HepG2 (cell line): ENCODE measurements at regions not wholly inside any gene's neighbourhood (a gene's known extent, or its start where the extent isn't known, plus 50 kb on each side); places are given as distances from the start of the nearest gene placed in this dataset.

ENCODE experiments used
- AHR ChIP-seq: IDR thresholded peaks from 2 replicates; pipeline ENCODE4 v1.6.1; 2018; ENCODE audit warnings: missing genetic modification reagents, missing compliant biosample characterization
- BRD4 ChIP-seq: sonication (generic); formaldehyde crosslinking; IDR thresholded peaks from 2 replicates; pipeline ENCODE4 v1.4.0; 2020; ENCODE audit warnings: missing genetic modification reagents
- DNMT1 ChIP-seq: sonication (generic); formaldehyde crosslinking; IDR thresholded peaks from 2 replicates; pipeline ENCODE4 v1.5.1; 2020; ENCODE audit warnings: mild to moderate bottlenecking, missing genetic modification reagents
- ELF1 ChIP-seq: sonication (generic); formaldehyde crosslinking; IDR thresholded peaks from 2 replicates; pipeline ENCODE4 v1.4.0; 2020; ENCODE audit warnings: missing genetic modification reagents
- ETV5 ChIP-seq: IDR thresholded peaks from 2 replicates; pipeline ENCODE4 v1.6.1; 2018; ENCODE audit warnings: missing biosample characterization, missing genetic modification reagents, inconsistent platforms, borderline replicate concordance
- MNT ChIP-seq: fragments of 450-650 bp; IDR thresholded peaks from 2 replicates; pipeline ENCODE4 v1.6.1; 2016
- SMAD9 ChIP-seq: sonication (generic); formaldehyde crosslinking; IDR thresholded peaks from 2 replicates; pipeline ENCODE4 v1.5.1; 2020; ENCODE audit warnings: mild to moderate bottlenecking, missing genetic modification reagents
- SP140L ChIP-seq: sonication (generic); formaldehyde crosslinking; IDR thresholded peaks from 2 replicates; pipeline ENCODE4 v1.4.0; 2020; ENCODE audit warnings: missing genetic modification reagents, borderline replicate concordance
- TERF1 ChIP-seq: sonication (generic); formaldehyde crosslinking; IDR thresholded peaks from 2 replicates; pipeline ENCODE4 v1.8.0; 2022; ENCODE audit warnings: mild to moderate bottlenecking, missing genetic modification reagents, moderate library complexity
- ZBTB10 ChIP-seq: sonication (generic); formaldehyde crosslinking; IDR thresholded peaks from 2 replicates; pipeline ENCODE4 v1.4.0; 2020; ENCODE audit warnings: missing genetic modification reagents, borderline replicate concordance
- ZBTB8A ChIP-seq: sonication (generic); formaldehyde crosslinking; IDR thresholded peaks from 2 replicates; pipeline ENCODE4 v1.4.0; 2020; ENCODE audit warnings: mild to moderate bottlenecking, low read depth, missing genetic modification reagents, borderline replicate concordance
- ZHX2 ChIP-seq, 2 experiments: sonication (generic) in 1 of 2; formaldehyde crosslinking in 1 of 2; IDR thresholded peaks; 2 replicates each; pipeline versions ENCODE4 v1.6.1 to v1.9.0; 2014 to 2022; ENCODE audit warnings: antibody characterized with exemption in 1 of 2, borderline replicate concordance in 1 of 2, inconsistent platforms in 1 of 2, low read depth in 1 of 2, missing genetic modification reagents in 1 of 2
- ZNF207 ChIP-seq: fragments of 450-650 bp; IDR thresholded peaks from 2 replicates; pipeline ENCODE4 v1.6.1; 2016; ENCODE audit warnings: antibody characterized with exemption, borderline replicate concordance
- ZNF30 ChIP-seq: sonication (generic); formaldehyde crosslinking; IDR thresholded peaks from 2 replicates; pipeline ENCODE4 v1.5.0; 2020; ENCODE audit warnings: mild to moderate bottlenecking, missing genetic modification reagents
- ZNF724P ChIP-seq: sonication (generic); formaldehyde crosslinking; IDR thresholded peaks from 2 replicates; pipeline ENCODE4 v1.8.0; 2022; ENCODE audit warnings: missing genetic modification reagents, borderline replicate concordance
- ZNF775 ChIP-seq: sonication (generic); formaldehyde crosslinking; IDR thresholded peaks from 2 replicates; pipeline ENCODE4 v1.4.0; 2020; ENCODE audit warnings: missing genetic modification reagents, mild to moderate bottlenecking, moderate library complexity, borderline replicate concordance

- TF ChIP-seq DNMT1 (peak; percentile 86; the same call in 1 of the 2 replicates), ZBTB10 (CRISPR knock-in tag) (peak; percentile 93; the same call in 1 of the 2 replicates), MNT (no peak), ZNF724P (CRISPR knock-in tag) (peak; percentile 93), ZNF207 (no peak), ZHX2 (IDR thresholded peaks at IDR 0.05; ENCODE audit: low read depth) (no peak), ZHX2 (CRISPR knock-in tag; IDR thresholded peaks at IDR 0.05; ENCODE audit: borderline replicate concordance) (peak; percentile 85; the same call in 1 of the 2 replicates), SP140L (CRISPR knock-in tag) (no peak), BRD4 (CRISPR knock-in tag) (peak; percentile 90), ZNF775 (CRISPR knock-in tag) (no peak; the same call in 1 of the 2 replicates), ELF1 (peak; percentile 91), AHR (no peak), ZNF30 (CRISPR knock-in tag) (no peak), SMAD9 (CRISPR knock-in tag) (no peak), TERF1 (CRISPR knock-in tag) (0 out of 2 replicates have a peak, but pooled peaks have one; percentile 46), ZBTB8A (CRISPR knock-in tag) (no peak), ETV5 (CRISPR knock-in tag) (peak; percentile 84)
These were observed 172.8 kb upstream of the ZNF267 start (continued) for GRCh38 chr16:31700530-31701388.
